Astrocyte (in vitro differentiated cells and primary cell): ENCODE measurements at regions not wholly inside any gene's neighbourhood (a gene's known extent, or its start where the extent isn't known, plus 50 kb on each side); places are given as distances from the start of the nearest gene placed in this dataset.
"Not testable (repeated sequence)": the region's sequence is repeated elsewhere in the genome, so short reads cannot be mapped to it uniquely, and the experiment has no call there.

ENCODE experiments used
- DNase-seq: peaks from one replicate; pipeline ENCODE4 v3.0.0-alpha.2; 2010; ENCODE audit warnings: low read depth
- FAIRE-seq: peaks from 2 replicates; lab custom pipeline; 2011; peaks lifted over from hg19 to GRCh38; lab: Jason Lieb, UNC
- H2AFZ ChIP-seq: 2 replicates; pipeline ENCODE4 v1.6.0; 2012; ENCODE audit warnings: low read depth, low read length, inconsistent platforms
- H3K27ac ChIP-seq: 2 replicates; pipeline ENCODE4 v1.5.1; 2011; ENCODE audit warnings: low read depth, low read length, inconsistent platforms
- H3K27me3 ChIP-seq: 2 replicates; pipeline ENCODE4 v1.6.0; 2011; ENCODE audit warnings: low read length, inconsistent platforms; ENCODE audit not compliant: insufficient read depth
- H3K36me3 ChIP-seq: 2 replicates; pipeline ENCODE4 v1.5.1; 2011; ENCODE audit warnings: low read length, inconsistent platforms; ENCODE audit not compliant: insufficient read depth
- H3K4me1 ChIP-seq: 2 replicates; pipeline ENCODE4 v1.5.1; 2011; ENCODE audit warnings: low read length, inconsistent platforms; ENCODE audit not compliant: insufficient read depth
- H3K4me2 ChIP-seq: 2 replicates; pipeline ENCODE4 v1.6.0; 2012; ENCODE audit warnings: low read length, inconsistent platforms
- H3K4me3 ChIP-seq: 2 replicates; pipeline ENCODE4 v1.5.1; 2011; ENCODE audit warnings: low read depth, mild to moderate bottlenecking, low read length, inconsistent platforms; ENCODE audit not compliant: insufficient read depth
- H3K79me2 ChIP-seq: 2 replicates; pipeline ENCODE4 v1.6.0; 2012; ENCODE audit warnings: mild to moderate bottlenecking, low read length, inconsistent platforms; ENCODE audit not compliant: insufficient read depth
- H3K9ac ChIP-seq: 2 replicates; pipeline ENCODE4 v1.6.0; 2012; ENCODE audit warnings: mild to moderate bottlenecking, low read length, inconsistent platforms
- H3K9me3 ChIP-seq: 2 replicates; pipeline ENCODE4 v1.5.1; 2012; ENCODE audit warnings: low read depth, mild to moderate bottlenecking, low read length, inconsistent platforms; ENCODE audit not compliant: insufficient read depth
- H4K20me1 ChIP-seq: 2 replicates; pipeline ENCODE4 v1.6.0; 2012; ENCODE audit warnings: low read length, inconsistent platforms; ENCODE audit not compliant: insufficient read depth
- H3K27ac Mint-ChIP-seq: one replicate; pipeline ENCODE4 v1.8.0; 2021; ENCODE audit warnings: mild to moderate bottlenecking, mixed read lengths; ENCODE audit not compliant: unreplicated experiment
- H3K27me3 Mint-ChIP-seq: one replicate; pipeline ENCODE4 v1.8.0; 2021; ENCODE audit warnings: low read depth, mixed read lengths; ENCODE audit not compliant: unreplicated experiment
- H3K36me3 Mint-ChIP-seq: one replicate; pipeline ENCODE4 v1.8.0; 2021; ENCODE audit warnings: low read depth, mixed read lengths; ENCODE audit not compliant: unreplicated experiment
- H3K4me1 Mint-ChIP-seq: one replicate; pipeline ENCODE4 v1.8.0; 2021; ENCODE audit warnings: low read depth, mixed read lengths; ENCODE audit not compliant: unreplicated experiment
- H3K4me3 Mint-ChIP-seq: one replicate; pipeline ENCODE4 v1.8.0; 2021; ENCODE audit warnings: mild to moderate bottlenecking, moderate library complexity, mixed read lengths; ENCODE audit not compliant: unreplicated experiment
- H3K9me3 Mint-ChIP-seq: one replicate; pipeline ENCODE4 v1.8.0; 2021; ENCODE audit warnings: mild to moderate bottlenecking, mixed read lengths; ENCODE audit not compliant: unreplicated experiment
- CTCF ChIP-seq: IDR thresholded peaks from 2 replicates; pipeline ENCODE4 v1.5.1; 2011; ENCODE audit warnings: low read depth, mild to moderate bottlenecking, inconsistent platforms, low read length, moderate library complexity; ENCODE audit not compliant: insufficient read depth
- EZH2 ChIP-seq: IDR thresholded peaks from 2 replicates; pipeline ENCODE4 v1.6.1; 2012; ENCODE audit warnings: mild to moderate bottlenecking, low read length, inconsistent platforms; ENCODE audit not compliant: insufficient read depth

GRCh38 chr5:18533137-18533536 lies 898.9 kb downstream of the TAF11L14 start:
- H3K27ac Mint-ChIP-seq = no peak overlapping the region
- no peaks in the 10 kb centered on the region for H3K36me3 Mint-ChIP-seq
- no peaks in the 10 kb centered on the region for H3K4me1 ChIP-seq
- no peaks in the 10 kb centered on the region for H3K27me3 Mint-ChIP-seq
- no peak overlapping the region for H3K4me3 Mint-ChIP-seq
- H3K9me3 Mint-ChIP-seq = peaks cover 2% of the 10 kb centered on the region
- DNase-seq = no peak
- H3K36me3 ChIP-seq = no peaks in the 10 kb centered on the region
- no peak for FAIRE-seq
- H3K79me2 ChIP-seq = no peaks in the 10 kb centered on the region
- H3K4me2 ChIP-seq = no peak overlapping the region
- H2AFZ ChIP-seq = no peak overlapping the region
- H3K27me3 ChIP-seq = no peaks in the 10 kb centered on the region
- no peak for TF ChIP-seq CTCF
- TF ChIP-seq EZH2 = no peak
- no peak overlapping the region for H3K9ac ChIP-seq
- H3K4me1 Mint-ChIP-seq = no peaks in the 10 kb centered on the region
- H3K27ac ChIP-seq = no peak overlapping the region
- no peaks in the 10 kb centered on the region for H3K9me3 ChIP-seq
- no peak overlapping the region for H3K4me3 ChIP-seq
- H4K20me1 ChIP-seq = no peaks in the 10 kb centered on the region

GRCh38 chr5:18534119-18534518 lies 899.9 kb downstream of the TAF11L14 start:
- H3K4me1 Mint-ChIP-seq = no peaks in the 10 kb centered on the region
- no peak overlapping the region for H3K4me3 Mint-ChIP-seq
- no peak for FAIRE-seq

GRCh38 chr5:18535753-18536152 lies 901.5 kb downstream of the TAF11L14 start:
- not testable (repeated sequence) for DNase-seq, H3K27ac ChIP-seq, H3K9ac ChIP-seq, H3K36me3 ChIP-seq, H3K9me3 ChIP-seq, H2AFZ ChIP-seq, H3K4me3 Mint-ChIP-seq, H3K36me3 Mint-ChIP-seq, H3K9me3 Mint-ChIP-seq, H3K4me1 ChIP-seq, H3K27me3 Mint-ChIP-seq, H3K4me3 ChIP-seq, H4K20me1 ChIP-seq, H3K4me1 Mint-ChIP-seq, FAIRE-seq, H3K27ac Mint-ChIP-seq, H3K79me2 ChIP-seq, H3K4me2 ChIP-seq, H3K27me3 ChIP-seq

More at GRCh38 chr5:18534119-18534518, 899.9 kb downstream of the TAF11L14 start:
- no peak overlapping the region for H3K27ac ChIP-seq
- Mint-ChIP-seq H3K27ac (no peak overlapping the region), H3K27me3 (no peaks in the 10 kb centered on the region), H3K36me3 (no peaks in the 10 kb centered on the region), H3K9me3 (peaks cover 2% of the 10 kb centered on the region)
- TF ChIP-seq CTCF = no peak
- no peaks in the 10 kb centered on the region for H3K27me3 ChIP-seq
- no peak overlapping the region for H3K4me2 ChIP-seq
- H2AFZ ChIP-seq = no peak overlapping the region
- no peaks in the 10 kb centered on the region for H4K20me1 ChIP-seq
- no peaks in the 10 kb centered on the region for H3K9me3 ChIP-seq
- H3K4me1 ChIP-seq = no peaks in the 10 kb centered on the region
- DNase-seq = no peak
- H3K79me2 ChIP-seq = no peaks in the 10 kb centered on the region
- no peak overlapping the region for H3K9ac ChIP-seq
- H3K36me3 ChIP-seq = no peaks in the 10 kb centered on the region
- H3K4me3 ChIP-seq = no peak overlapping the region
